ENCODE measurements at regions not wholly inside any gene's neighbourhood (a gene's known extent, or its start where the extent isn't known, plus 50 kb on each side); places are given as distances from the start of the nearest gene placed in this dataset.

DNA sequence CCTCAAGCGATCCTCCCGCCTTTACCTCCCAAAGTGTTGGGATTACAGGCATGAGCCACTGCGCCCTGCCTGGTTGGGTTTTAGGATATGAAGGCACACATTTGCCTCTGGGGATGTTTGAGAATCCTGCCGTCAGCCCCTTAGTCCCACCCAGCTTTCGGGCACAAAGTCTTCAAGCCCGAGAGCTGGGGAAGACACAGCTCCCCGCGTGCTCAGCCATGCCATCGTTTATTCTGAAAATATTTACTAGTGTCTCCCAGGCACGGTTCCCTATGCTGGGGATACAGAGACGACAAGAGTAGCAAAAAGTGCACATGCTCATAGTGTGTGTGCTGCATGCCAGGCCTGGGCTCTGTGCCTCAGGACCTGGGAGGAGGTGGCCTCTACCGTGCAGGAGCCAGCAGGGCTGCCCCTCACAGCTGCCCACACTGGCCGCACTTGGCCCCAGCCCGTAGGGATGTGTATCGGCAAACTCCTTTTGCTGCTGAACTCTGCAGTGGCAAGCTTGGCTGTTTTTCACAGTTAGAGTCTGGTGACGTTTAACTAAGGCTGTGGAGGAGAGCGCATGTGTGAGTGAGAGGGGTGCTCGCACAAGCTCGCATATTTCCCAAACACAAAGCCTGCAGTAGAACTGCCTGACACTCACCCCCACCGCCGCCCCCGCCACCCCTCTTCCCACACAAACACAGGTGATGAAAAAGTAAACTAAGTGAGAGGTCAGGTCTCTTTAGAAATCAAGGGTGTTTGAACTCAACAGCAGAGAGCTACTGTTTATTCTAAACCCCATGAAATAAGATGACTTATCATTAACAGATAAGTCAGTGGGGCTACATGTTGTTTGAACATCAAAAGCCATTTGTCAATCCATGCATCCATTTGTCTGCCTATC, 266.4 kb downstream of the MRTFB start:
- H3K4me1 ChIP-seq (ENCODE audit: insufficient read depth, poor library complexity, severe bottlenecking): peaks cover 6% of the 10 kb centered on the region
- H3K9me3 ChIP-seq (ENCODE audit: severe bottlenecking): peaks cover 2% of the 10 kb centered on the region
- TF ChIP-seq CTCF (IDR thresholded peaks at IDR 0.05; ENCODE audit: poor library complexity, severe bottlenecking): no peak
- DNase-seq (ENCODE audit: low spot score) (no peak), ATAC-seq (ENCODE audit: low read depth) (peak; percentile 38; the same call in 2 of the 3 replicates)
- H3K4me3 ChIP-seq (ENCODE audit: severe bottlenecking): no peak overlapping the region
- no peak overlapping the region for H3K27ac ChIP-seq (ENCODE audit: poor library complexity, severe bottlenecking)
- no peaks in the 10 kb centered on the region for H3K36me3 ChIP-seq (ENCODE audit: low read depth)
- no peaks in the 10 kb centered on the region for H3K27me3 ChIP-seq (ENCODE audit: insufficient read depth, poor library complexity, severe bottlenecking)

DNA sequence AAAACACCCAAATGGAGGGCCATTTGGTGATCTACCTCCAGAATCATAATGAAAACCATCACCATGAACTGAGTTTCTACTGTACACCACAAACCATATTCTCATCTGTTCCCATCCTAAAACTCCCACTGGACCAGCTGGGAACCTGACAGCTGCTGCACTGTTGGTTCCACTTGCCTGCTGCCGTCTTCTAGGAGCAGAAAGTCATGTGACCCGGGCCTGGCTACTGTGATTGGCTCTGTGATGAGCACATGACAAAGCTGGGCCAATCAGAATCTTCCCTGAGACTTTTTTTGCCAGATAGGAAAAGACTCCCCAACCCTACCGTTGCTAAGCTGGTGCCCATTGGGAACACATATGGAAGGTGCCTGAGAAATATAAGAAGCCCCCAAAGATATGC, 264.2 kb downstream of the MRTFB start:
- ATAC-seq (ENCODE audit: low read depth): no peak
- Histone ChIP-seq H3K4me3 (ENCODE audit: severe bottlenecking) (no peak overlapping the region), H3K36me3 (ENCODE audit: low read depth) (no peaks in the 10 kb centered on the region), H3K27me3 (ENCODE audit: insufficient read depth, poor library complexity, severe bottlenecking) (no peaks in the 10 kb centered on the region), H3K9me3 (ENCODE audit: severe bottlenecking) (no peaks in the 10 kb centered on the region), H3K4me1 (ENCODE audit: insufficient read depth, poor library complexity, severe bottlenecking) (peaks cover 6% of the 10 kb centered on the region), H3K27ac (ENCODE audit: poor library complexity, severe bottlenecking) (no peak overlapping the region)
- TF ChIP-seq CTCF (IDR thresholded peaks at IDR 0.05; ENCODE audit: poor library complexity, severe bottlenecking): no peak
- DNase-seq (ENCODE audit: low spot score): no peak

DNA sequence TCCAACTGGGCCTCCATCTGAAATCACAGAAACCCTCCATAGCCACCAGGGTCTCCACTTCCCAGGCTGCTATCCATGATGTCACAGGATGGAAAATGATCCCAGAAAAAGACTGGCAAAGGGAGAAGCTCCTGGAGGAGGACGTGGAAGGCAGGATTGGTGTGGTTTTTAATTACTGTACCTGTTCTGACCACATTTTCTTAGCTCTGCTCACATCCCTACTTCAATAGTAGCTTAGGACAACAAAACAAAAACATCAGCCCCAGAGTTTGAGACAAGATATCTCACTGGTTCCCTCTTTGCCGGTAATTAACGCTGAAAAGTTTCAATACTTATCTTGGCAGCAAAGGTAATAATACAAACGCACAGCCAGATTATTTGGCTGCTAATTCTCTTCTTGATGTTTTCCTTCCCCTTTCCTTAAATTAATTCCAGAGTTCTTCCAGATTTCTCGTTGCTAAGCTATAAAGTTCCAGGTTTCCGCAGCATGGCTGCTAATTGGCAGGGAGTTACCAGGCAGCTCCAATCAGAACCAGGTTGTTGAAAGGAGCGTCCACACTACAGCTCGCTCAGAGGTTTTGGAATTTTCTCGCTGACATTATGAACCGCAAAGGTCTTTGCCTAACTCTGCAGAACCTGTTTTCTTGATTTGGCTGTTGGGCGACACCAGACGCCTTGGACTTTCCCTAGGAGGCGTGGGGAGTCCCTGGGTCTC, 263.4 kb downstream of the MRTFB start:
- Histone ChIP-seq H3K4me1 (ENCODE audit: insufficient read depth, poor library complexity, severe bottlenecking) (peaks cover 6% of the 10 kb centered on the region), H3K27ac (ENCODE audit: poor library complexity, severe bottlenecking) (no peak overlapping the region), H3K27me3 (ENCODE audit: insufficient read depth, poor library complexity, severe bottlenecking) (no peaks in the 10 kb centered on the region), H3K4me3 (ENCODE audit: severe bottlenecking) (no peak overlapping the region), H3K36me3 (ENCODE audit: low read depth) (no peaks in the 10 kb centered on the region), H3K9me3 (ENCODE audit: severe bottlenecking) (no peaks in the 10 kb centered on the region)
- ATAC-seq (ENCODE audit: low read depth) (peak; percentile 59; the same call in 2 of the 3 replicates), DNase-seq (ENCODE audit: low spot score) (no peak)
- TF ChIP-seq CTCF (IDR thresholded peaks at IDR 0.05; ENCODE audit: poor library complexity, severe bottlenecking): no peak

- ATAC-seq (ENCODE audit: low read depth): no peak
- H3K36me3 ChIP-seq (ENCODE audit: low read depth): peaks cover 3% of the 10 kb centered on the region
- H3K27me3 ChIP-seq (ENCODE audit: insufficient read depth, poor library complexity, severe bottlenecking): no peaks in the 10 kb centered on the region
- H3K4me1 ChIP-seq (ENCODE audit: insufficient read depth, poor library complexity, severe bottlenecking): peaks cover 6% of the 10 kb centered on the region
- H3K4me3 ChIP-seq (ENCODE audit: severe bottlenecking): no peak overlapping the region
- H3K9me3 ChIP-seq (ENCODE audit: severe bottlenecking): no peaks in the 10 kb centered on the region
- TF ChIP-seq CTCF (IDR thresholded peaks at IDR 0.05; ENCODE audit: poor library complexity, severe bottlenecking): no peak
- H3K27ac ChIP-seq (ENCODE audit: poor library complexity, severe bottlenecking): no peak overlapping the region
- no peak for DNase-seq (ENCODE audit: low spot score)
Measured at GRCh38 chr16:14333361-14333760, 262.2 kb downstream of the MRTFB start.

All from RWPE2 (cell line).